Activated CD4-positive, alpha-beta T cell treated with anti-CD3 and anti-CD28 coated beads, Interleukin-2, amount 10 ng/mL, durations not matched to agents 24 days and 14 days (primary cell): ENCODE measurements at regions not wholly inside any gene's neighbourhood (a gene's known extent, or its start where the extent isn't known, plus 50 kb on each side); places are given as distances from the start of the nearest gene placed in this dataset.

ENCODE experiments used
- DNase-seq: peaks from one replicate; pipeline ENCODE4 v3.0.0; 2022
- H3K27ac Mint-ChIP-seq: one replicate; pipeline ENCODE4 v1.8.0; 2022; ENCODE audit warnings: mild to moderate bottlenecking, mixed read lengths
- H3K27me3 Mint-ChIP-seq: one replicate; pipeline ENCODE4 v1.8.0; 2022; ENCODE audit warnings: mixed read lengths
- H3K36me3 Mint-ChIP-seq: one replicate; pipeline ENCODE4 v1.8.0; 2022; ENCODE audit warnings: low read depth, mild to moderate bottlenecking, mixed read lengths
- H3K4me1 Mint-ChIP-seq: one replicate; pipeline ENCODE4 v1.8.0; 2021; ENCODE audit warnings: mixed read lengths
- H3K4me3 Mint-ChIP-seq: one replicate; pipeline ENCODE4 v1.8.0; 2022; ENCODE audit warnings: mild to moderate bottlenecking, moderate library complexity, mixed read lengths
- H3K9me3 Mint-ChIP-seq: one replicate; pipeline ENCODE4 v1.8.0; 2021; ENCODE audit warnings: mixed read lengths
- intact Hi-C: fragments of 100-400 bp; cut with micrococcal nuclease; formaldehyde crosslinking; loops from one replicate; pipeline ENCODE4 v1.15.1; 2023

- peaks cover 20% of the 10 kb centered on the region for H3K4me1 Mint-ChIP-seq
- no peak for DNase-seq
- H3K4me3 Mint-ChIP-seq: no peak overlapping the region
- intact Hi-C loops: no loop called here
- H3K36me3 Mint-ChIP-seq: no peaks in the 10 kb centered on the region
- H3K9me3 Mint-ChIP-seq: peaks cover 3% of the 10 kb centered on the region
- no peaks in the 10 kb centered on the region for H3K27me3 Mint-ChIP-seq
- no peak overlapping the region for H3K27ac Mint-ChIP-seq
Measured at GRCh38 chr13:51518827-51519226, 65.4 kb upstream of the WDFY2 start.

GRCh38 chr13:51519771-51520216 lies 64.5 kb upstream of the WDFY2 start:
- DNase-seq: no peak
- intact Hi-C loops: no loop called here
- peaks cover 3% of the 10 kb centered on the region for H3K9me3 Mint-ChIP-seq
- H3K27ac Mint-ChIP-seq: no peak overlapping the region
- H3K27me3 Mint-ChIP-seq: no peaks in the 10 kb centered on the region
- no peak overlapping the region for H3K4me3 Mint-ChIP-seq
- peaks cover 20% of the 10 kb centered on the region for H3K4me1 Mint-ChIP-seq
- no peaks in the 10 kb centered on the region for H3K36me3 Mint-ChIP-seq

DNA sequence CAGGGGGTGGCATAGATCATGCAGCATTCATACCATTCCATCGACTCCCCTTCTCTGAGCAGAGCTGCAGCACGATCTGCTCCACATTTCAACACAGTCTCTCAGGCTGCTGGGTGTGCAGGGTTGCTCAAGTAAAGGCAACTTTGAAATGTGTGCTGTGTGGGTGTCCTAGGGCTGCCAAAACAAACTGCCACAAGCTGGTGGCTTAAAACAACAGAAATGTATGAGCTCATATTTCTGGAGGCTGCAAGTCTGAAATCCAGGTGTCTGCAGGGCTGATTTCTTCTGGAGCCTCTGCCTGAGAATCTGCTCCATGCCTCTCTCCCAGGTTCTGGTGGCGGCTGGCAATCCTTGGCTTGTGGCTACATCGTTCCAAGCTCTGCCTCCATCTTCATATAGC lies 63.7 kb upstream of the WDFY2 start:
- Mint-ChIP-seq H3K4me3 (no peak overlapping the region), H3K36me3 (no peaks in the 10 kb centered on the region), H3K9me3 (peaks cover 2% of the 10 kb centered on the region), H3K27ac (peak overlapping the region; percentile 1), H3K4me1 (peaks cover 20% of the 10 kb centered on the region), H3K27me3 (no peaks in the 10 kb centered on the region)
- intact Hi-C loops: no loop called here
- DNase-seq: no peak

GRCh38 chr13:51523082-51523518 lies 61.2 kb upstream of the WDFY2 start:
- Mint-ChIP-seq H3K4me1 (peaks cover 17% of the 10 kb centered on the region), H3K27ac (peak overlapping the region; percentile 67), H3K4me3 (peak overlapping the region; percentile 11), H3K36me3 (no peaks in the 10 kb centered on the region), H3K9me3 (peaks cover 6% of the 10 kb centered on the region), H3K27me3 (no peaks in the 10 kb centered on the region)
- intact Hi-C loops: no loop called here
- DNase-seq: peak; percentile 73

- Mint-ChIP-seq H3K4me1 (peaks cover 13% of the 10 kb centered on the region), H3K9me3 (peaks cover 10% of the 10 kb centered on the region), H3K27ac (no peak overlapping the region), H3K4me3 (no peak overlapping the region), H3K27me3 (no peaks in the 10 kb centered on the region), H3K36me3 (no peaks in the 10 kb centered on the region)
- intact Hi-C loops: loop anchor here (1.0 kb wide), 1 partner anchor 8 kb away; no protein-coding TSS in a partner anchor
- DNase-seq: no peak
Measured at GRCh38 chr13:51524312-51524711, 60.0 kb upstream of the WDFY2 start.

DNA sequence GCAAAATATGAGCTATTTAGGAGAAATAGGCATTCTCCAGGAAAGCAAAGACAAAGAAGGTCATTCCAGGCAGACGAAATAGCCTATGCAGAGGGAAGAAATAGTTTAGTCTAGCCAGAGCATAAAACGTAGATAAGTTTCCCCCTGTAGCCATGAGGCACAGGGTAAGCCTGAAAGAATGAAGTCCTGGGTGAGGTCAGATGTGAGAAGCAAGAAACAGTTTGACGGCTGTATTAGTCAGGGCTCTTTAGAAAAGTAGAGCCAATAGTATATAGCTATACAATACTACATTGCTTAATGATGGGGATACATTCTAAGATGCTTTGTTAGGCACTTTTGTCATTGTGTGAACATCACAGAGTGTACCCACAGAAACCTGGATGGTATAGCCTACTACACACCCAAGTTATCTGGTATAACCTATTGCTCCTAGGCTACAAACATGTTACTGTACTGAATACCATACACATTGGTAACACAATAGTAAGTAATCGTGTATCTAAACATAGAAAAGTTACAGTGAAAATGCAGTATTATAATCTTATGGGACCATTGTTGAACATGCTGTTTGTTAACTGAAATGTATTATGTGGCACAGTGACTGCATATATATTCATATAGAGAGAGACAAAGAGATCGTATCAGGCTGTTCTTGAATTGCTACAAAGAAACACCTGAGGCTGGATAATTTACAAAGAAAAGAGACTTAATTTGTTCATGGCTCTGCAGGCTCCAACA lies 59.3 kb upstream of the WDFY2 start:
- Mint-ChIP-seq H3K27ac (no peak overlapping the region), H3K27me3 (no peaks in the 10 kb centered on the region)

GRCh38 chr13:51525567-51526167 lies 58.6 kb upstream of the WDFY2 start:
- Mint-ChIP-seq H3K4me1 (peaks cover 9% of the 10 kb centered on the region), H3K4me3 (no peak overlapping the region), H3K36me3 (peaks cover 4% of the 10 kb centered on the region), H3K27ac (no peak overlapping the region), H3K9me3 (peaks cover 17% of the 10 kb centered on the region), H3K27me3 (no peaks in the 10 kb centered on the region)
- intact Hi-C loops: no loop called here
- DNase-seq: no peak

More for the DNA sequence above, 59.3 kb upstream of the WDFY2 start:
- Mint-ChIP-seq H3K4me1 (peaks cover 13% of the 10 kb centered on the region), H3K9me3 (peaks cover 11% of the 10 kb centered on the region), H3K4me3 (no peak overlapping the region), H3K36me3 (peaks cover under 1% of the 10 kb centered on the region)
- intact Hi-C loops: loop anchor here (1.0 kb wide), 1 partner anchor 7 kb away; no protein-coding TSS in a partner anchor
- DNase-seq: no peak

DNA sequence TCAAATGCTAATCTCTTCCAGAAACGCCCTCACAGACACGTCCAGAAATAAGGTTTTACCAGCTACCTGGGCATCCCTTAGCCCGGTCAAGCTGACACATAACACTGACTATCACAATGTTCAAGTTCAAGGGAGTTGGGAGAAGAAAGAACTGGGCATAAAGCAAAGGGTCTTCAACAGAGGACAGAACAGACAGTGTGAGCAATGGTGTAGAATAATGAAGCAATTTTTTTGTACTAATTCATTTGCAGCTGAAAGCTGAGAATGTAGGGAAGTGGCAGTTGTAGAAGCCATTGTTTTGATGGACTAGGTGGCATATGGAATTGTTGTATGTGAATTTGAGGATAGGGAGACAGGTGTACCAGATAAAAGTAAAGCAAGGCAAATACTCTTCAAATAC lies 58.1 kb upstream of the WDFY2 start:
- intact Hi-C loops: no loop called here
- Mint-ChIP-seq H3K4me3 (no peak overlapping the region), H3K9me3 (peaks cover 20% of the 10 kb centered on the region)

GRCh38 chr13:51532736-51533197 lies 51.5 kb upstream of the WDFY2 start:
- Mint-ChIP-seq H3K4me1 (peaks cover 29% of the 10 kb centered on the region), H3K27me3 (no peaks in the 10 kb centered on the region), H3K4me3 (peak overlapping the region; percentile 10), H3K36me3 (peaks cover 9% of the 10 kb centered on the region), H3K27ac (peak overlapping the region; percentile 74), H3K9me3 (peaks cover 24% of the 10 kb centered on the region)
- intact Hi-C loops: loop anchor here (1.0 to 5.0 kb wide), 2 partner anchors 8 to 50 kb away; partner anchors contain the start of gene WDFY2
- peak; percentile 65 for DNase-seq

More for the DNA sequence above, 58.1 kb upstream of the WDFY2 start:
- Mint-ChIP-seq H3K27ac (no peak overlapping the region), H3K36me3 (peaks cover 6% of the 10 kb centered on the region), H3K27me3 (no peaks in the 10 kb centered on the region), H3K4me1 (peaks cover 9% of the 10 kb centered on the region)
- no peak for DNase-seq

DNA sequence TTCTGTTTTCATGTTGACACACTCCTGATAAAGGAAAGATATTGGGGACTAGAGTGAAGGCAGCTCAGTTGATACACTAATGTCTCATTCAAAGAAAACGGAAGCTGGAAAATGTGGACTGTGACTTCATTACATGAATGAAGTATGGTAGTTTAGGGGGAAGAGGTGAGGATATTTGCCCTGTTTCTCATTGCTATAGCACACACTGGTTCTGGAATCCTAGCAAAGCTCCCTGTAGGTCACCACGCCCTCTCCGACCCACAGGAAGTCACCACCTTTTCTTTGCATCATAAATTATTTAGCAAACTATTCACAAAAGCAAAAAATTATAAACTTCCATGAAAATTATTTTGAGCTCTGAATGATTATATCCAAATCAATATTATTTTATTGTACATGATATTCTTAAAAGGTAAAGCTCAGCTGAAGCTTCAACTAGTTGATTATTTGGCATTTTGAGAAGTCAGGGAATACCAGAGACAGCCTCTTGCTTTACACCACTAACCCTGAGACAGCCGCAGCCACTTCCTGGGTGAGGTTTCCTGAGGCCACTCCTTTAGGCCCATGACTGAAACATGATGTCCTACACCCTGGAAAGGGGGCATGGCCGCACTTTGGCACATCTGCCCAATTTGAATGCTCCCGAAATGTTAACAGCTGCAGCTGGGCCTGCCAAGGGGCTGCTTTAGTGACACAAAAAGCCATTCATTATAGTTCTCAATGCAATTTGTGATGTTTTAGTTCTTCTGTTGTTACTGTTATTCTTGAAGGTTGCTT lies 50.0 kb upstream of the WDFY2 start:
- peak overlapping the region; percentile 34 for H3K4me3 Mint-ChIP-seq
- DNase-seq: peak; percentile 84
- H3K27ac Mint-ChIP-seq: no peak overlapping the region
- H3K9me3 Mint-ChIP-seq: peaks cover 19% of the 10 kb centered on the region
- intact Hi-C loops: loop anchor here (5.0 kb wide), 1 partner anchor 48 kb away; the partner anchor contains the start of gene WDFY2
- peaks cover 40% of the 10 kb centered on the region for H3K4me1 Mint-ChIP-seq
- H3K36me3 Mint-ChIP-seq: peaks cover 9% of the 10 kb centered on the region
- no peaks in the 10 kb centered on the region for H3K27me3 Mint-ChIP-seq
